ENCODE measurements at regions not wholly inside any gene's neighbourhood (a gene's known extent, or its start where the extent isn't known, plus 50 kb on each side); places are given as distances from the start of the nearest gene placed in this dataset.

- Histone ChIP-seq H3K4me1 (peaks cover 7% of the 10 kb centered on the region), H3K36me3 (replicated peaks in 1 of 2; ENCODE audit: insufficient read depth in 1 of 2, low read depth in 2 of 2) (no peaks in the 10 kb centered on the region), H3K27ac (no peak overlapping the region), H3K9me3 (no peaks in the 10 kb centered on the region), H3K4me3 (no peak overlapping the region), H3K27me3 (no peaks in the 10 kb centered on the region)
- DNase-seq = peak in 3 of 4 donors; percentile 17 to 46 (median 38)
- intact Hi-C loops (cut with DNase I) = no loop called here
- 51 to 56% methylated on average over 10 of the region's 10 CpGs for WGBS, 2 donors
- ATAC-seq = no peak
- TF ChIP-seq CTCF (IDR thresholded peaks at IDR 0.05) (peak in 6 of 7 experiments; percentile 42 to 62 (median 54)), POLR2A (IDR thresholded peaks at IDR 0.05) (no peak)
Measured at GRCh38 chr10:125343118-125343925, 183.0 kb upstream of the CTBP2 start.

- Histone ChIP-seq H3K27ac (no peak overlapping the region), H3K4me3 (no peak overlapping the region), H3K36me3 (replicated peaks in 1 of 2; ENCODE audit: insufficient read depth in 1 of 2, low read depth in 2 of 2) (no peaks in the 10 kb centered on the region), H3K9me3 (no peaks in the 10 kb centered on the region), H3K27me3 (no peaks in the 10 kb centered on the region), H3K4me1 (peaks cover 7% of the 10 kb centered on the region)
- intact Hi-C loops (cut with DNase I) = no loop called here
- TF ChIP-seq CTCF (IDR thresholded peaks at IDR 0.05) (no peak), POLR2A (IDR thresholded peaks at IDR 0.05) (no peak)
- WGBS, 2 donors = 79 to 85% methylated on average over 5 of the region's 5 CpGs
- DNase-seq (no peak), ATAC-seq (no peak)
Measured at GRCh38 chr10:125341611-125342010, 181.2 kb upstream of the CTBP2 start.

- Histone ChIP-seq H3K27me3 (no peaks in the 10 kb centered on the region), H3K4me1 (peaks cover 7% of the 10 kb centered on the region), H3K9me3 (no peaks in the 10 kb centered on the region), H3K36me3 (replicated peaks in 1 of 2; ENCODE audit: insufficient read depth in 1 of 2, low read depth in 2 of 2) (no peaks in the 10 kb centered on the region), H3K27ac (no peak overlapping the region), H3K4me3 (no peak overlapping the region)
- intact Hi-C loops (cut with DNase I) = no loop called here
- 82 to 85% methylated on average over 4 of the region's 4 CpGs for WGBS, 2 donors
- ATAC-seq (no peak), DNase-seq (no peak)
- TF ChIP-seq CTCF (IDR thresholded peaks at IDR 0.05) = no peak
- TF ChIP-seq POLR2A (IDR thresholded peaks at IDR 0.05) = no peak
Measured at GRCh38 chr10:125340903-125341302, 180.5 kb upstream of the CTBP2 start.

- intact Hi-C loops (cut with DNase I) = no loop called here
- Histone ChIP-seq H3K4me3 (no peak overlapping the region), H3K27me3 (no peaks in the 10 kb centered on the region), H3K27ac (no peak overlapping the region), H3K9me3 (no peaks in the 10 kb centered on the region), H3K4me1 (no peaks in the 10 kb centered on the region), H3K36me3 (replicated peaks in 1 of 2; ENCODE audit: insufficient read depth in 1 of 2, low read depth in 2 of 2) (no peaks in the 10 kb centered on the region)
- WGBS, 2 donors = 86 to 90% methylated on average over 5 of the region's 5 CpGs
- TF ChIP-seq CTCF (IDR thresholded peaks at IDR 0.05) (no peak), POLR2A (IDR thresholded peaks at IDR 0.05) (no peak)
- ATAC-seq (no peak), DNase-seq (no peak)
Measured at GRCh38 chr10:125337510-125337909, 177.1 kb upstream of the CTBP2 start.

GRCh38 chr10:125334545-125334944 lies 174.2 kb upstream of the CTBP2 start:
- ATAC-seq = no peak
- H3K27ac ChIP-seq = no peak overlapping the region
- TF ChIP-seq CTCF (IDR thresholded peaks at IDR 0.05) = no peak
- no peak for TF ChIP-seq POLR2A (IDR thresholded peaks at IDR 0.05)
- no peaks in the 10 kb centered on the region for H3K4me1 ChIP-seq
- H3K4me3 ChIP-seq = no peak overlapping the region
- H3K9me3 ChIP-seq = no peaks in the 10 kb centered on the region
- WGBS, 2 donors = 75 to 87% methylated on average over 2 of the region's 2 CpGs
- intact Hi-C loops (cut with DNase I) = no loop called here
- H3K27me3 ChIP-seq = no peaks in the 10 kb centered on the region
- no peak for DNase-seq
- H3K36me3 ChIP-seq (replicated peaks in 1 of 2; ENCODE audit: insufficient read depth in 1 of 2, low read depth in 2 of 2) = no peaks in the 10 kb centered on the region
